ENCODE measurements at regions not wholly inside any gene's neighbourhood (a gene's known extent, or its start where the extent isn't known, plus 50 kb on each side); places are given as distances from the start of the nearest gene placed in this dataset.

- Mint-ChIP-seq H3K27ac (no peak overlapping the region), H3K27me3 (no peaks in the 10 kb centered on the region), H3K36me3 (ENCODE audit: low read depth) (no peaks in the 10 kb centered on the region), H3K4me3 (no peak overlapping the region), H3K4me1 (ENCODE audit: low read depth) (no peaks in the 10 kb centered on the region), H3K9me3 (no peaks in the 10 kb centered on the region)
- no peak for TF ChIP-seq CTCF (IDR thresholded peaks at IDR 0.05)
- intact Hi-C loops (cut with micrococcal nuclease), result no loop called here
- CTCF ChIA-PET, result no interaction called here
- POLR2A ChIA-PET, result no interaction called here
- DNase-seq (no peak), ATAC-seq (no peak)
Measured at GRCh38 chr1:219477861-219478260, 135.0 kb downstream of the ZC3H11B start.

- H3K9me3 Mint-ChIP-seq, result no peaks in the 10 kb centered on the region
- TF ChIP-seq CTCF (IDR thresholded peaks at IDR 0.05), result no peak
- no peaks in the 10 kb centered on the region for H3K4me1 Mint-ChIP-seq (ENCODE audit: low read depth)
- no peaks in the 10 kb centered on the region for H3K27me3 Mint-ChIP-seq
- no peak overlapping the region for H3K4me3 Mint-ChIP-seq
- H3K27ac Mint-ChIP-seq, result no peak overlapping the region
- no peak for ATAC-seq
- no peak for DNase-seq
- H3K36me3 Mint-ChIP-seq (ENCODE audit: low read depth), result no peaks in the 10 kb centered on the region
- intact Hi-C loops (cut with micrococcal nuclease), result no loop called here
- CTCF ChIA-PET, result no interaction called here
- POLR2A ChIA-PET, result no interaction called here
Measured at GRCh38 chr1:219476716-219477115, 136.2 kb downstream of the ZC3H11B start.

GRCh38 chr1:219476116-219476515, 136.8 kb downstream of the ZC3H11B start:
- Mint-ChIP-seq H3K27me3 (no peaks in the 10 kb centered on the region), H3K36me3 (ENCODE audit: low read depth) (no peaks in the 10 kb centered on the region), H3K4me1 (ENCODE audit: low read depth) (no peaks in the 10 kb centered on the region), H3K4me3 (no peak overlapping the region), H3K9me3 (no peaks in the 10 kb centered on the region), H3K27ac (no peak overlapping the region)
- TF ChIP-seq CTCF (IDR thresholded peaks at IDR 0.05), result no peak
- POLR2A ChIA-PET, result no interaction called here
- no peak for ATAC-seq
- DNase-seq, result no peak
- CTCF ChIA-PET, result no interaction called here
- intact Hi-C loops (cut with micrococcal nuclease), result no loop called here

GRCh38 chr1:219472596-219472995, 140.3 kb downstream of the ZC3H11B start:
- ATAC-seq (no peak), DNase-seq (no peak)
- CTCF ChIA-PET, result no interaction called here
- TF ChIP-seq CTCF (IDR thresholded peaks at IDR 0.05), result no peak
- Mint-ChIP-seq H3K36me3 (ENCODE audit: low read depth) (no peaks in the 10 kb centered on the region), H3K27me3 (peaks cover 3% of the 10 kb centered on the region), H3K27ac (no peak overlapping the region), H3K4me1 (ENCODE audit: low read depth) (no peaks in the 10 kb centered on the region), H3K4me3 (no peak overlapping the region), H3K9me3 (no peaks in the 10 kb centered on the region)
- intact Hi-C loops (cut with micrococcal nuclease), result no loop called here
- POLR2A ChIA-PET, result no interaction called here

GRCh38 chr1:219467524-219467923, 145.4 kb downstream of the ZC3H11B start:
- no peak for TF ChIP-seq CTCF (IDR thresholded peaks at IDR 0.05)
- CTCF ChIA-PET, result no interaction called here
- peaks cover 6% of the 10 kb centered on the region for H3K27me3 Mint-ChIP-seq
- no peaks in the 10 kb centered on the region for H3K36me3 Mint-ChIP-seq (ENCODE audit: low read depth)
- POLR2A ChIA-PET, result no interaction called here
- no peak overlapping the region for H3K4me3 Mint-ChIP-seq
- DNase-seq, result no peak
- no peak overlapping the region for H3K27ac Mint-ChIP-seq
- ATAC-seq, result no peak
- H3K4me1 Mint-ChIP-seq (ENCODE audit: low read depth), result peaks cover 2% of the 10 kb centered on the region
- no peaks in the 10 kb centered on the region for H3K9me3 Mint-ChIP-seq
- intact Hi-C loops (cut with micrococcal nuclease), result no loop called here

Measured in activated CD8-positive, alpha-beta T cell treated with anti-CD3 and anti-CD28 coated beads for 36 hours (primary cell).